ENCODE measurements at regions not wholly inside any gene's neighbourhood (a gene's known extent, or its start where the extent isn't known, plus 50 kb on each side); places are given as distances from the start of the nearest gene placed in this dataset.

DNA sequence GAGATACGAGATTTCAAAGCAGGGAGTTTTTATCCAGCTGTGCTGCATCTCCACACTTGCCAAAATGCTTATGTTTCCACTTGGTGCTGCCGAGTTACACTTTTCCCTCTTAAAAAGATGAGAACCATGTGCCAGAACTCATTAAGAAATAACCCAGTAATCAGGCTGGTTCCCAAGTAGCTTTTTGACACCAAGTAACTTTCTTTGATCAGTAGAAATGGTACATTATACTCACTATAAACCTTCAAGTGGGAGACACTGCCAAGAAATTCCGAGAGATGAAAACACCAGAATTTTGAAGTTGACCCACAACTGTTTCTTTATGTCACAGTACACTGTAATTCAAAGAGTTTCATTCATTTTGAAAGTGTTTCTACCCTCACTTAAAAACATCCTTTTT lies 164.6 kb upstream of the CCDC54 start:
- intact Hi-C loops (cut with DNase I; ENCODE audit: low total_unique reads), result no loop called here
- Histone ChIP-seq H3K9me3 (no peaks in the 10 kb centered on the region), H3K27ac (no peak overlapping the region), H3K36me3 (no peaks in the 10 kb centered on the region), H3K4me3 (no peak overlapping the region), H3K4me1 (peaks cover 0 to 9% (median 2%) of the 10 kb centered on the region in 4 donors), H3K27me3 (no peaks in the 10 kb centered on the region)
- WGBS, 2 donors (ENCODE audit: low coverage in 1 of 2), result 39 to 47% methylated on average over 3 of the region's 3 CpGs
- TF ChIP-seq POLR2AphosphoS5 (IDR thresholded peaks at IDR 0.05) (no peak), EP300 (IDR thresholded peaks at IDR 0.05; ENCODE audit: low read depth) (no peak), POLR2A (IDR thresholded peaks at IDR 0.05) (no peak)
- TF ChIP-seq, protein P1, sequence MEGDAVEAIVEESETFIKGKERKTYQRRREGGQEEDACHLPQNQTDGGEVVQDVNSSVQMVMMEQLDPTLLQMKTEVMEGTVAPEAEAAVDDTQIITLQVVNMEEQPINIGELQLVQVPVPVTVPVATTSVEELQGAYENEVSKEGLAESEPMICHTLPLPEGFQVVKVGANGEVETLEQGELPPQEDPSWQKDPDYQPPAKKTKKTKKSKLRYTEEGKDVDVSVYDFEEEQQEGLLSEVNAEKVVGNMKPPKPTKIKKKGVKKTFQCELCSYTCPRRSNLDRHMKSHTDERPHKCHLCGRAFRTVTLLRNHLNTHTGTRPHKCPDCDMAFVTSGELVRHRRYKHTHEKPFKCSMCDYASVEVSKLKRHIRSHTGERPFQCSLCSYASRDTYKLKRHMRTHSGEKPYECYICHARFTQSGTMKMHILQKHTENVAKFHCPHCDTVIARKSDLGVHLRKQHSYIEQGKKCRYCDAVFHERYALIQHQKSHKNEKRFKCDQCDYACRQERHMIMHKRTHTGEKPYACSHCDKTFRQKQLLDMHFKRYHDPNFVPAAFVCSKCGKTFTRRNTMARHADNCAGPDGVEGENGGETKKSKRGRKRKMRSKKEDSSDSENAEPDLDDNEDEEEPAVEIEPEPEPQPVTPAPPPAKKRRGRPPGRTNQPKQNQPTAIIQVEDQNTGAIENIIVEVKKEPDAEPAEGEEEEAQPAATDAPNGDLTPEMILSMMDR (IDR thresholded peaks at IDR 0.05), result no peak
- in situ Hi-C loops (cut with MboI; ENCODE audit: low pct_ligation_motif_present in 1 of 4, low pct_unique_long_range_greater_than_20kb in 1 of 4, low sequenced_read_pairs in 3 of 4), result no loop called here
- DNase-seq, result no peak

DNA sequence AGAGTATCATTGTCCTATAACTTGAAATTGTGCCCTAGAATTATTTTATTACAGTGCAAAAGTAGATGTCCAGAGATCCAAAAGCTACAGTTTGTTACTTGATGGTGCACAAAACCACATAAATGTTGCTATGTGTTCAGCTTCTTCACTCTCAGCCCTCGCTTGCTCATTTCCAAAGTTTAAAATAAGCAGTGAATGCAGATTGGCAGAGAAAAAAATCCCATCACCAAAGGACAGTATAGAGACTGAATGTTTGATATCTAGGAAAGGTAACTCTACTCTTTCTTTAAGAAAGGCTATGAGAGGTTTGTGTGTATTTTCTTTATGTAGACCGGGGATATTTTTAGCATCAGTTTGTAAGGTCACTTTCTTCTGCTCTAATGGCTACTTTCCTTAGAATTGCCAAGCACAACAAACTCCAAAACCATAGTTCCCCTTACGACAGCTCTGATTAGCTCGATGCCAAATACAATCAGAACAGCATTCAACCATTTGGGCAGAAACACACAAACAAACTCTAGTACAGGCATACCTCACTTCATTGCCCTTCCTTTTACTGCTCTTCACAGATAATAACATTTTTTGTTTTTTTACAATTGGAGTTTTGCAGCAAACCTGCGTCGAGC lies 164.1 kb upstream of the CCDC54 start:
- H3K4me3 ChIP-seq, result no peak overlapping the region
- in situ Hi-C loops (cut with MboI; ENCODE audit: low pct_ligation_motif_present in 1 of 4, low pct_unique_long_range_greater_than_20kb in 1 of 4, low sequenced_read_pairs in 3 of 4), result no loop called here
- H3K27ac ChIP-seq, result no peak overlapping the region

DNA sequence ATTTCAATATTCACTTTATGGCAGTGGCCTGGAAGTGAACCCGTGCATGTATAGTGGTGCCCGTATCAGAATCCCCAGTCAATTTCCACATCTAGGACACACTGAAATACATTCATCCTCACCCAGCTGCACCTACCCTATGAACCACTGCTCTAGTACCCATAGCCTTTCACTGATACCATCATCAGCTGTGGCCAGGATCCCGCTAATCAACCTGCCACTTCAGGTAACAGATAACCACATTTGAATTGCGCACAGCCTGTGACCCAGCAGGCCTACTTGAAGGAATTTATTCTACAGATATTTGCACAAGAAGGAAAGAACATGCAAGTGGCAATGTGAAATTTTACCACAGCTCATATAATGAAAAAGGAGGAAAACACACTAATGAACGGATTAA lies 161.0 kb upstream of the CCDC54 start:
- Histone ChIP-seq H3K27me3 (no peaks in the 10 kb centered on the region), H3K9me3 (no peaks in the 10 kb centered on the region), H3K27ac (no peak overlapping the region), H3K4me1 (no peaks in the 10 kb centered on the region), H3K4me3 (no peak overlapping the region), H3K36me3 (no peaks in the 10 kb centered on the region)
- in situ Hi-C loops (cut with MboI; ENCODE audit: low pct_ligation_motif_present in 1 of 4, low pct_unique_long_range_greater_than_20kb in 1 of 4, low sequenced_read_pairs in 3 of 4), result no loop called here
- DNase-seq, result no peak
- intact Hi-C loops (cut with DNase I; ENCODE audit: low total_unique reads), result no loop called here
- 89 to 92% methylated on average over 5 of the region's 5 CpGs for WGBS, 2 donors (ENCODE audit: low coverage in 1 of 2)
- TF ChIP-seq, protein P1 (IDR thresholded peaks at IDR 0.05), result no peak
- TF ChIP-seq EP300 (IDR thresholded peaks at IDR 0.05; ENCODE audit: low read depth) (no peak), POLR2AphosphoS5 (IDR thresholded peaks at IDR 0.05) (no peak), POLR2A (IDR thresholded peaks at IDR 0.05) (no peak)

More for the DNA sequence above, 164.1 kb upstream of the CCDC54 start:
- H3K27me3 ChIP-seq, result no peaks in the 10 kb centered on the region
- H3K36me3 ChIP-seq, result no peaks in the 10 kb centered on the region
- peaks cover 0 to 9% (median 0%) of the 10 kb centered on the region in 4 donors for H3K4me1 ChIP-seq
- H3K9me3 ChIP-seq, result no peaks in the 10 kb centered on the region
- no peak for DNase-seq
- 70 to 86% methylated on average over 6 of the region's 6 CpGs for WGBS, 2 donors (ENCODE audit: low coverage in 1 of 2)
- intact Hi-C loops (cut with DNase I; ENCODE audit: low total_unique reads), result no loop called here
- TF ChIP-seq POLR2A (IDR thresholded peaks at IDR 0.05) (no peak), POLR2AphosphoS5 (IDR thresholded peaks at IDR 0.05) (no peak), EP300 (IDR thresholded peaks at IDR 0.05; ENCODE audit: low read depth) (no peak)
- TF ChIP-seq, protein P1 (IDR thresholded peaks at IDR 0.05), result no peak

DNA sequence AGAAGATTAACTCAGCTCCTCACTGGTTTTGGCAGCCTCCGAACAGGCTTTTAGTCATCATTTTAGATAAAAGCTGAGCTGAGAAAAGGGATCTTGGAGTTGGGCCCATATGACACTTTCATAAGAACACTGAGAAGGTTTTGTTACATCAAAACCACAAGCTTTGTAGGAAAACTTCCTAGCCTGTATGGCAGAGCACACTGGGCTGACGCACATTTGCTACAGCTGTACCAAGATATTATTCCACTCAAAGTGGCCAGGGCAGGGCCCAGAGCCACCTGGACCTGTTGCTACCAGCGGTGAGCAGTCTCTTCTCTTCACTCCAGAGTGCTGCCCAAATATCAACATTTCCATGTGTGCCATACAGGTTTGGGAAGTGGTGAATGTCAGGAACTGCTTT lies 160.5 kb upstream of the CCDC54 start:
- WGBS, 2 donors (ENCODE audit: low coverage in 1 of 2), result 47 to 84% methylated on average over 2 to 3 of the region's 3 CpGs

More for the DNA sequence above, 160.5 kb upstream of the CCDC54 start:
- H3K4me1 ChIP-seq, result no peaks in the 10 kb centered on the region
- in situ Hi-C loops (cut with MboI; ENCODE audit: low pct_ligation_motif_present in 1 of 4, low pct_unique_long_range_greater_than_20kb in 1 of 4, low sequenced_read_pairs in 3 of 4) (no loop called here), intact Hi-C loops (cut with DNase I; ENCODE audit: low total_unique reads) (no loop called here)
- no peak for TF ChIP-seq POLR2A (IDR thresholded peaks at IDR 0.05)
- no peak for TF ChIP-seq POLR2AphosphoS5 (IDR thresholded peaks at IDR 0.05)
- TF ChIP-seq, protein P1 (IDR thresholded peaks at IDR 0.05), result no peak
- no peak for TF ChIP-seq EP300 (IDR thresholded peaks at IDR 0.05; ENCODE audit: low read depth)
- no peak overlapping the region for H3K27ac ChIP-seq
- no peak overlapping the region for H3K4me3 ChIP-seq
- H3K36me3 ChIP-seq, result no peaks in the 10 kb centered on the region
- no peak for DNase-seq
- no peaks in the 10 kb centered on the region for H3K9me3 ChIP-seq
- H3K27me3 ChIP-seq, result no peaks in the 10 kb centered on the region

All from transverse colon (tissue), 4 donors.